HuH-7.5 (cell line): ENCODE measurements at regions not wholly inside any gene's neighbourhood (a gene's known extent, or its start where the extent isn't known, plus 50 kb on each side); places are given as distances from the start of the nearest gene placed in this dataset.
"Not testable (repeated sequence)": the region's sequence is repeated elsewhere in the genome, so short reads cannot be mapped to it uniquely, and the experiment has no call there.

Source experiments
- DNase-seq: peaks from one replicate; pipeline ENCODE4 v3.0.0; 2011; ENCODE audit warnings: low spot score

GRCh38 chr20:16864069-16864468 lies 115.9 kb downstream of the OTOR start:
- no peak for DNase-seq

GRCh38 chr20:16864963-16865362 lies 116.8 kb downstream of the OTOR start:
- no peak for DNase-seq

GRCh38 chr20:16865406-16865805 lies 117.2 kb downstream of the OTOR start:
- no peak for DNase-seq

- DNase-seq: not testable (repeated sequence)
Observed at GRCh38 chr20:16873124-16873523, 125.0 kb downstream of the OTOR start.

- no peak for DNase-seq
Observed at GRCh38 chr20:16877053-16877554, 128.9 kb downstream of the OTOR start.

GRCh38 chr20:16885746-16886145 lies 137.6 kb downstream of the OTOR start:
- DNase-seq: no peak

GRCh38 chr20:16898433-16898832 lies 150.3 kb downstream of the OTOR start:
- DNase-seq: no peak

GRCh38 chr20:16902662-16903061 lies 154.5 kb downstream of the OTOR start:
- DNase-seq: no peak

GRCh38 chr20:16904751-16905150 lies 156.6 kb downstream of the OTOR start:
- DNase-seq: no peak

- no peak for DNase-seq
Observed at GRCh38 chr20:16914277-16914676, 166.1 kb downstream of the OTOR start.

- no peak for DNase-seq
Observed at GRCh38 chr20:16916165-16916564, 168.0 kb downstream of the OTOR start.

- DNase-seq: no peak
Observed at GRCh38 chr20:16917636-16918035, 169.5 kb downstream of the OTOR start.

- no peak for DNase-seq
Observed at GRCh38 chr20:16918366-16918765, 170.2 kb downstream of the OTOR start.

- DNase-seq: no peak
Observed at GRCh38 chr20:16919841-16920240, 171.7 kb downstream of the OTOR start.

GRCh38 chr20:16922834-16923233 lies 174.7 kb downstream of the OTOR start:
- DNase-seq: no peak

GRCh38 chr20:16926626-16927430 lies 178.7 kb downstream of the OTOR start:
- DNase-seq: no peak

GRCh38 chr20:16929756-16930155 lies 181.6 kb downstream of the OTOR start:
- no peak for DNase-seq

- DNase-seq: no peak
Observed at GRCh38 chr20:16930656-16931055, 182.5 kb downstream of the OTOR start.

GRCh38 chr20:16939051-16939450 lies 190.9 kb downstream of the OTOR start:
- no peak for DNase-seq

- DNase-seq: no peak
Observed at GRCh38 chr20:16940701-16941100, 192.5 kb downstream of the OTOR start.

- no peak for DNase-seq
Observed at GRCh38 chr20:16942051-16942450, 193.9 kb downstream of the OTOR start.

- DNase-seq: no peak
Observed at GRCh38 chr20:16942756-16943155, 194.6 kb downstream of the OTOR start.

GRCh38 chr20:16944745-16945144 lies 196.6 kb downstream of the OTOR start:
- no peak for DNase-seq

GRCh38 chr20:16945619-16946018 lies 197.5 kb downstream of the OTOR start:
- no peak for DNase-seq
